ENCODE measurements at regions not wholly inside any gene's neighbourhood (a gene's known extent, or its start where the extent isn't known, plus 50 kb on each side); places are given as distances from the start of the nearest gene placed in this dataset.

DNA sequence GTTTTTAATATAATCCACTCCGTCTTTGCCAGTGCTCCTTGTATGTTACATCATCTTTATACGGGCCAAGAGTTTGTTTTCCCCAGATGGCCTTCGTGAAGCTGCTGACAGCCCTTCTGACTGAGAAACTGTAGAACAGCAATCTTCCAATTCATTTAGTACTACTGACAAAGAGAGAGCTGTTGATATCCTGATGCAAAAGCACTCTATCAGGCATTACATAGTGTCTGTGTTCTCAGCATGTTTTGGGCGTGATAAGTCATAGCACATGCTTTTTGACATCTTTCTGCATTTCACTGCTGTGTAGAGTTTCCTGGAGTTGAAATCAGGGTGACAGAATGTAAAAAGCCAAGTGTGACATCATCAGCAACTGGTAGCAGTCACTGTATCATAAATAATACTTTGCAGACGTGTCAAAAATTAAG lies 746.3 kb upstream of the FAM241A start:
- TF ChIP-seq, protein P1, sequence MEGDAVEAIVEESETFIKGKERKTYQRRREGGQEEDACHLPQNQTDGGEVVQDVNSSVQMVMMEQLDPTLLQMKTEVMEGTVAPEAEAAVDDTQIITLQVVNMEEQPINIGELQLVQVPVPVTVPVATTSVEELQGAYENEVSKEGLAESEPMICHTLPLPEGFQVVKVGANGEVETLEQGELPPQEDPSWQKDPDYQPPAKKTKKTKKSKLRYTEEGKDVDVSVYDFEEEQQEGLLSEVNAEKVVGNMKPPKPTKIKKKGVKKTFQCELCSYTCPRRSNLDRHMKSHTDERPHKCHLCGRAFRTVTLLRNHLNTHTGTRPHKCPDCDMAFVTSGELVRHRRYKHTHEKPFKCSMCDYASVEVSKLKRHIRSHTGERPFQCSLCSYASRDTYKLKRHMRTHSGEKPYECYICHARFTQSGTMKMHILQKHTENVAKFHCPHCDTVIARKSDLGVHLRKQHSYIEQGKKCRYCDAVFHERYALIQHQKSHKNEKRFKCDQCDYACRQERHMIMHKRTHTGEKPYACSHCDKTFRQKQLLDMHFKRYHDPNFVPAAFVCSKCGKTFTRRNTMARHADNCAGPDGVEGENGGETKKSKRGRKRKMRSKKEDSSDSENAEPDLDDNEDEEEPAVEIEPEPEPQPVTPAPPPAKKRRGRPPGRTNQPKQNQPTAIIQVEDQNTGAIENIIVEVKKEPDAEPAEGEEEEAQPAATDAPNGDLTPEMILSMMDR (IDR thresholded peaks at IDR 0.05 in 4 of 5, conservative IDR thresholded peaks at IDR 0.05 in 1 of 5): no peak
- TF ChIP-seq POLR2A (IDR thresholded peaks at IDR 0.05): no peak
